Bronchial epithelial cell (primary cell): ENCODE measurements at regions not wholly inside any gene's neighbourhood (a gene's known extent, or its start where the extent isn't known, plus 50 kb on each side); places are given as distances from the start of the nearest gene placed in this dataset.

Source experiments
- DNase-seq: peaks from one replicate; pipeline ENCODE4 v3.0.0-alpha.2; 2010; ENCODE audit warnings: low read depth
- FAIRE-seq: peaks from 2 replicates; lab custom pipeline; 2011; peaks lifted over from hg19 to GRCh38; lab: Jason Lieb, UNC
- H3K27me3 ChIP-seq: 2 replicates; pipeline ENCODE4 v1.5.1; 2011; ENCODE audit warnings: low read length; ENCODE audit not compliant: control insufficient read depth, insufficient read depth
- H3K36me3 ChIP-seq: 2 replicates; pipeline ENCODE4 v1.5.1; 2011; ENCODE audit warnings: low read length; ENCODE audit not compliant: control insufficient read depth, insufficient read depth
- H3K4me3 ChIP-seq: 2 replicates; pipeline ENCODE4 v1.5.1; 2011; ENCODE audit warnings: mild to moderate bottlenecking, low read depth, low read length, control low read depth
- TF ChIP-seq, protein P1 (sequence below): IDR thresholded peaks from 2 replicates; pipeline ENCODE4 v1.5.1; 2011; ENCODE audit warnings: mild to moderate bottlenecking, moderate library complexity, low read length, control low read depth, inconsistent platforms; ENCODE audit not compliant: insufficient read depth, severe bottlenecking

DNA sequence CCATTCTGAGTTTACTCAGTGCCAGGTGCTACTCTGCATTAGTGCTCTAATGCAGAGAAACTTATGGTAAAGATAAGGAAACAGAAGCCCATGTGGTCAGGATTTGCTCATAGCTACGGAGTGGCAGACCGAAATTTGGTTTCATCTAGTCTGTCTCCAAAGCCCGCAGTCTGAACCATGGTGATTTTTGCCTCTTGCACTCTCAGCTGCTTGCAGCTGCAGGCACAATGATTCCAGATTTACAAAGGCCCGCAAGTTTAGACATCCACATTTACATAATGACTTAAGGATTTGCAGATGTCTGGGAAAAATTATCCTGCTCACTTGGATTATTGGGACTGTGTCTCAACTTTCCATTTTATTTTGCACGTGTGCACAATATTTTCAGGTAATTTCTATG, 161.3 kb upstream of the KCNJ6 start:
- TF ChIP-seq, protein P1, sequence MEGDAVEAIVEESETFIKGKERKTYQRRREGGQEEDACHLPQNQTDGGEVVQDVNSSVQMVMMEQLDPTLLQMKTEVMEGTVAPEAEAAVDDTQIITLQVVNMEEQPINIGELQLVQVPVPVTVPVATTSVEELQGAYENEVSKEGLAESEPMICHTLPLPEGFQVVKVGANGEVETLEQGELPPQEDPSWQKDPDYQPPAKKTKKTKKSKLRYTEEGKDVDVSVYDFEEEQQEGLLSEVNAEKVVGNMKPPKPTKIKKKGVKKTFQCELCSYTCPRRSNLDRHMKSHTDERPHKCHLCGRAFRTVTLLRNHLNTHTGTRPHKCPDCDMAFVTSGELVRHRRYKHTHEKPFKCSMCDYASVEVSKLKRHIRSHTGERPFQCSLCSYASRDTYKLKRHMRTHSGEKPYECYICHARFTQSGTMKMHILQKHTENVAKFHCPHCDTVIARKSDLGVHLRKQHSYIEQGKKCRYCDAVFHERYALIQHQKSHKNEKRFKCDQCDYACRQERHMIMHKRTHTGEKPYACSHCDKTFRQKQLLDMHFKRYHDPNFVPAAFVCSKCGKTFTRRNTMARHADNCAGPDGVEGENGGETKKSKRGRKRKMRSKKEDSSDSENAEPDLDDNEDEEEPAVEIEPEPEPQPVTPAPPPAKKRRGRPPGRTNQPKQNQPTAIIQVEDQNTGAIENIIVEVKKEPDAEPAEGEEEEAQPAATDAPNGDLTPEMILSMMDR: no peak
- no peaks in the 10 kb centered on the region for H3K36me3 ChIP-seq
- no peak overlapping the region for H3K4me3 ChIP-seq
- DNase-seq (no peak), FAIRE-seq (no peak)
- H3K27me3 ChIP-seq: no peaks in the 10 kb centered on the region

DNA sequence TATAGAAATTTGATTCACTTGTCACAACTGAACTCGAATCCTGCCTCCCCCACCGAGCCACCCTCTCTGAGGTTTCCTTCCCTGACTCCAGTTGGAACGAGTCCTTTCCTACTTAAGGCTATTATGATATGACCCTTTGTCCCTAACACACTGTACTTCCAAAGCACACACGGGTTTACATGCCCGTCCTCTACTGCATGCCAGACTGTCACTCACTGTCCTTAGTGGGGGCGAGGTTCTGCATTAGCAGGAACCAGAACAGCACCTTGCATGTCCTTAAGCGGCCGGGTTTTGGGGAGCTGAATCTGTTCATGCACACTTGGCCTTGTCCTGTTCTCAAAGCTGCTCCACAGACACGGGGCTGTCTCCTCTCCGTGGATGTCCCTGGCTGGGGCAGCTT, 164.6 kb upstream of the KCNJ6 start:
- FAIRE-seq: no peak
- TF ChIP-seq, protein P1: no peak
- H3K4me3 ChIP-seq: no peak overlapping the region

DNA sequence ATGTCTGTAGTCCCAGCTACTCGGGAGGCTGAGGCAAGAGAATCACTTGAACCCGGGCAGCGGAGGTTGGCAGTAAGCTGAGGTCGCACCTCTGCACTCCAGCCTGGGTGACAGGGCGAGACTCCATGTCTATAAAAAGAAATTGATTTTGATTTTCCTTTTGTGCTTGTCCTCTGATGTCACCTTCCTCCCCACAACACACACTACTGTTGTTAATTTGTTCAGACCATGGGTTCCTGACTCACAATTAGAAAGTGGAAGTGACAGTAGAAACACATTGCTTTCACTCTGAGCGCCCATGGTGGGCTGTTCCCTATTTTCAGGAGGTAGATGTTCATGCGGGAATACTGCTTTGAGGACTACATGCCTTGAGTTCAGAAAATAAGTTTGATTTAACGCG, 165.5 kb upstream of the KCNJ6 start:
- no peak for DNase-seq
- no peak for FAIRE-seq
- Histone ChIP-seq H3K36me3 (no peaks in the 10 kb centered on the region), H3K4me3 (no peak overlapping the region), H3K27me3 (no peaks in the 10 kb centered on the region)
- TF ChIP-seq, protein P1: no peak

More for the DNA sequence above, 164.6 kb upstream of the KCNJ6 start:
- Histone ChIP-seq H3K36me3 (no peaks in the 10 kb centered on the region), H3K27me3 (no peaks in the 10 kb centered on the region)
- no peak for DNase-seq

DNA sequence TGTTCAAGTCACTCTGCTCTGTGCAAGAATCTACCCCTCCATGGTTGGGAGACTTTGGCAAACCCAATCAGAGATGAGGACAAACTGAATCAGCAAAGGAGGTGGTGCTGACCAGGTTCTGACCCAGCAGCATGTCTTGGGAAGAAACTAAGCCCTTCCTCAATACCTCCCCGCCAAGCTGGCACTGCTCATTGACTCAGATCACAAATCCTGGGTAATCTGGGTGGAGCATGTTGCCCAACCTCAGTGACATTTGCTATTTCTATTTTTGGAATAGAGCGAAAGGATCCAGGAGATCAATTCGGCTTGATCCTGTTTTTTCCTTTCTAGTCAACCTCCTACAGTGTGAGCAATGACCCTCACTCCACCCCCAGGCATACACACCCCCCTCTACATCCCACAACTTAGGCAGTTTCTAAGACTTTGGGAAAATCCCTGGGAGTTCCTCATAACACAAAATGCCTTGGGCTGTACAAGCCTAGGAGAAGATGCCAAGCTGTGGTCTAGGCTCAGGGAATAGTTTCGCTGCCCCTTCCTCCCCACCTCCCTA, 166.8 kb upstream of the KCNJ6 start:
- DNase-seq (no peak), FAIRE-seq (peak; percentile 7)
- Histone ChIP-seq H3K27me3 (no peaks in the 10 kb centered on the region), H3K4me3 (no peak overlapping the region), H3K36me3 (no peaks in the 10 kb centered on the region)
- TF ChIP-seq, protein P1: no peak

DNA sequence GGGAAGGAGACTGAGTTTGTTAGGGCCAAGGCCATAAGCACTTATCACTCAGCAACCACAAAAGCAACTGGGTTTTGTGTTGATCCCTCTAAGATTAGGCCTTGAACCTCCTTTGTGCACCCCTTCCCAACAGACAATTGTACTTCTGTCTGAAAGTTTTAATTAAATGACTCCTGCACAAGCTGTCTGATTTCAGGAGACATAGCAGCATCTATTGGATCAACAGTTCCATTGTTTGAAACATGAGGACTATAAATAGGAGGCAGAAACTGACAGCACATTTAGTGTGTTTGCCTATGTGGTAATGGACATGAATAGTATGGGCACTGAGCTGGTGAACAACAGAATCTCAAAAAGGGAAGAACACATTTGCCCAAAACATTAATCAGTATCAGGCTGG, 167.3 kb upstream of the KCNJ6 start:
- no peak overlapping the region for H3K4me3 ChIP-seq
- no peak for DNase-seq
- no peaks in the 10 kb centered on the region for H3K27me3 ChIP-seq
- no peaks in the 10 kb centered on the region for H3K36me3 ChIP-seq
- no peak for FAIRE-seq
- TF ChIP-seq, protein P1: no peak

DNA sequence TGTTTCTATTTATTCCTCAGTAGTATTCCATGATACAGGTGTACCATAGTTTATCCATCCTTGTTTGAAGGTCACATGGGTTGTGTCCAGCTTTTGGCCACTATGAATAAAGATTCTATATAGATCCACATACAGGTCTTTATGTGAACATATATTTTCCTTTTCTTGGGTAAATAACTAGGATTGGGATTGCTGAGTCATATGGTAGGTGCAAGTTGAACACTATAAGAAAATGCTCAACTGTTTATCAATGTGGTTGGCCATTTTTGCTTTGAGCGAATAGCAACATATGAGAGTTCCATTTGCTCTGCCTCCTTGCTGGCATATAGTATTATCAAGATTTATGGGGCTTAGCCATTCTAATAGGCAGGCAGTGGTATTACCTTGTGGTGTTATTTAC, 170.2 kb upstream of the KCNJ15 start:
- TF ChIP-seq, protein P1: no peak
- no peak for DNase-seq
- FAIRE-seq: no peak
- Histone ChIP-seq H3K4me3 (no peak overlapping the region), H3K27me3 (no peaks in the 10 kb centered on the region), H3K36me3 (no peaks in the 10 kb centered on the region)
